HEK293 (cell line): ENCODE measurements at regions not wholly inside any gene's neighbourhood (a gene's known extent, or its start where the extent isn't known, plus 50 kb on each side); places are given as distances from the start of the nearest gene placed in this dataset.

ENCODE experiments used
- CTCF ChIP-seq: fragments of 450-650 bp; formaldehyde crosslinking; IDR thresholded peaks from 2 replicates; pipeline ENCODE4 v1.5.1; 2016; ENCODE audit warnings: missing biosample characterization, missing genetic modification characterization
- REPIN1 ChIP-seq: fragments of 450-650 bp; formaldehyde crosslinking; IDR thresholded peaks from 2 replicates; pipeline ENCODE4 v1.5.1; 2017; ENCODE audit warnings: missing biosample characterization, missing genetic modification characterization, low read depth
- ZBTB10 ChIP-seq: fragments of 450-650 bp; formaldehyde crosslinking; IDR thresholded peaks from 2 replicates; pipeline ENCODE4 v1.5.1; 2016; ENCODE audit warnings: missing biosample characterization, missing genetic modification characterization
- ZNF274 ChIP-seq, 2 experiments: fragments of 200-500 bp in 1 of 2; fragments of 450-650 bp in 1 of 2; sonication (Bioruptor generic) in 1 of 2; formaldehyde crosslinking in 1 of 2; IDR thresholded peaks; 2 replicates each; pipeline versions ENCODE4 v1.5.1 to v1.6.1; 2014 to 2016; ENCODE audit warnings: borderline replicate concordance in 1 of 2, inconsistent platforms in 1 of 2, low read length in 1 of 2, missing biosample characterization in 1 of 2, missing genetic modification characterization in 1 of 2
- ZNF692 ChIP-seq: fragments of 450-650 bp; formaldehyde crosslinking; IDR thresholded peaks from 2 replicates; pipeline ENCODE4 v1.5.1; 2016; ENCODE audit warnings: missing biosample characterization, missing genetic modification characterization

- TF ChIP-seq REPIN1 (tag by site-specific recombination) (no peak), CTCF (tag by site-specific recombination) (no peak), ZNF274 (IDR thresholded peaks at IDR 0.05; ENCODE audit: low read length) (no peak), ZNF274 (tag by site-specific recombination; IDR thresholded peaks at IDR 0.05; ENCODE audit: borderline replicate concordance) (no peak), ZBTB10 (tag by site-specific recombination) (no peak), ZNF692 (no peak)
Observed at GRCh38 chr6:144361016-144361415, 75.9 kb downstream of the UTRN start.
